Keratinocyte (primary cell): ENCODE measurements at regions not wholly inside any gene's neighbourhood (a gene's known extent, or its start where the extent isn't known, plus 50 kb on each side); places are given as distances from the start of the nearest gene placed in this dataset.

Source experiments
- CTCF ChIP-seq, 3 experiments: IDR thresholded peaks in 1 of 3; conservative IDR thresholded peaks in 1 of 3; optimal IDR thresholded peaks in 1 of 3; 2 replicates in 2 of 3; 3 replicates in 1 of 3; pipeline versions ENCODE3 to v1.5.1; 2011; ENCODE audit warnings: low read length in 3 of 3, mild to moderate bottlenecking in 3 of 3, moderate library complexity in 2 of 3, control low read depth in 1 of 3, inconsistent platforms in 1 of 3; ENCODE audit not compliant: insufficient read depth in 2 of 3; ENCODE audit errors: extremely low read depth in 1 of 3
- EZH2 ChIP-seq: IDR thresholded peaks from one replicate; pipeline ENCODE4 v1.6.1; 2012; ENCODE audit warnings: inconsistent platforms, mild to moderate bottlenecking, low read length, moderate library complexity

DNA sequence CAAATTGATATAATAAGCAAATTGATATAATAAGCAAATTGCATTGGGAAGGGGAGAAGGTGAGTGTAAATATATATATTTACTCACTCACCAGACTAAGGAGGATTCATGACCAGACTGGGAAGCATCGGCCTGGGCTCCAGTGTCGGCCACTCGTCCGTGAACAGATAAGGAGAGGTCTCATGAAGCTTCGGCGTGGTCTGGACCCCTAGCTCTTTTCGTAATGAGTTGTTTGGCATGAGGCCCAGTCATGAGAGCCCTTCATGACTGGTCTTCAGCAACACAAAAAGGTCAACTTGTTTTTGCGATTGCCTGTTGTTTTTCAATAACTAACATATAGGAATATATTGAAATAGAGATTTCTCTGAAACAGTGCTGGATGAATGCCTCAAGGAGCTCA, 222.9 kb upstream of the KCNK2 start:
- TF ChIP-seq CTCF (optimal IDR thresholded peaks at IDR 0.05 in 1 of 3, IDR thresholded peaks at IDR 0.05 in 1 of 3, conservative IDR thresholded peaks at IDR 0.05 in 1 of 3; ENCODE audit: extremely low read depth in 1 of 3, insufficient read depth in 2 of 3, low read length in 3 of 3) (no peak), EZH2 (no peak)
